Middle frontal gyrus (tissue), 1 donor: ENCODE measurements at regions not wholly inside any gene's neighbourhood (a gene's known extent, or its start where the extent isn't known, plus 50 kb on each side); places are given as distances from the start of the nearest gene placed in this dataset.

Source experiments
- DNase-seq: peaks from one replicate; pipeline ENCODE4 v3.0.0-alpha.2; 2015; ENCODE audit warnings: low spot score; ENCODE audit errors: extremely low spot score

- DNase-seq, result no peak
Measured at GRCh38 chr1:50295566-50295965, 127.7 kb downstream of the DMRTA2 start.

GRCh38 chr1:50292276-50292675, 131.0 kb downstream of the DMRTA2 start:
- no peak for DNase-seq

GRCh38 chr1:50289495-50289894, 133.7 kb downstream of the DMRTA2 start:
- DNase-seq, result no peak

GRCh38 chr1:50285994-50286393, 137.2 kb downstream of the DMRTA2 start:
- DNase-seq, result no peak

- no peak for DNase-seq
Measured at GRCh38 chr1:50279622-50280330, 143.5 kb downstream of the DMRTA2 start.

- DNase-seq, result no peak
Measured at GRCh38 chr1:50278961-50279360, 144.3 kb downstream of the DMRTA2 start.

GRCh38 chr1:50278410-50278809, 144.8 kb downstream of the DMRTA2 start:
- DNase-seq, result no peak

- no peak for DNase-seq
Measured at GRCh38 chr1:50275566-50275965, 147.7 kb downstream of the DMRTA2 start.

GRCh38 chr1:50272912-50273311, 150.3 kb downstream of the DMRTA2 start:
- no peak for DNase-seq

GRCh38 chr1:50271968-50272578, 151.2 kb downstream of the DMRTA2 start:
- no peak for DNase-seq

GRCh38 chr1:50271337-50271736, 151.9 kb downstream of the DMRTA2 start:
- DNase-seq, result no peak

- no peak for DNase-seq
Measured at GRCh38 chr1:50270926-50271325, 152.3 kb downstream of the DMRTA2 start.

GRCh38 chr1:50268049-50268448, 155.2 kb downstream of the DMRTA2 start:
- no peak for DNase-seq

- no peak for DNase-seq
Measured at GRCh38 chr1:50266509-50266908, 156.7 kb downstream of the DMRTA2 start.

- DNase-seq, result no peak
Measured at GRCh38 chr1:50265790-50266314, 157.1 kb downstream of the ELAVL4 start.

- DNase-seq, result no peak
Measured at GRCh38 chr1:50264590-50264989, 155.9 kb downstream of the ELAVL4 start.

- no peak for DNase-seq
Measured at GRCh38 chr1:50262436-50262835, 153.7 kb downstream of the ELAVL4 start.

- DNase-seq, result no peak
Measured at GRCh38 chr1:50261951-50262350, 153.2 kb downstream of the ELAVL4 start.

- no peak for DNase-seq
Measured at GRCh38 chr1:50257940-50258685, 149.4 kb downstream of the ELAVL4 start.

- no peak for DNase-seq
Measured at GRCh38 chr1:50257029-50257428, 148.3 kb downstream of the ELAVL4 start.
